Activated CD4-positive, alpha-beta T cell treated with anti-CD3 and anti-CD28 coated beads, Interleukin-2, amount 10 ng/mL, durations not matched to agents 7 days and 5 days (primary cell): ENCODE measurements at regions not wholly inside any gene's neighbourhood (a gene's known extent, or its start where the extent isn't known, plus 50 kb on each side); places are given as distances from the start of the nearest gene placed in this dataset.
"Not testable (repeated sequence)": the region's sequence is repeated elsewhere in the genome, so short reads cannot be mapped to it uniquely, and the experiment has no call there.

Experiments
- CTCF ChIA-PET: fragments of 350-600 bp; sonication (Branson Sonifier 250); formaldehyde crosslinking; loops from one replicate; lab custom pipeline; 2021; ENCODE audit warnings: antibody characterized with exemption; lab: Charles Lee
- POLR2A ChIA-PET: fragments of 350-600 bp; sonication (Branson Sonifier 250); formaldehyde crosslinking; loops from one replicate; lab custom pipeline; 2021; ENCODE audit warnings: antibody characterized with exemption; lab: Charles Lee
- DNase-seq: peaks from one replicate; pipeline ENCODE4 v3.0.0-alpha.2; 2020
- H3K27ac Mint-ChIP-seq: one replicate; pipeline ENCODE4 v1.8.0; 2021; ENCODE audit warnings: mild to moderate bottlenecking, moderate library complexity, mixed read lengths
- H3K27me3 Mint-ChIP-seq: one replicate; pipeline ENCODE4 v1.8.0; 2021; ENCODE audit warnings: mixed read lengths
- H3K36me3 Mint-ChIP-seq: one replicate; pipeline ENCODE4 v1.8.0; 2021; ENCODE audit warnings: low read depth, mixed read lengths
- H3K4me1 Mint-ChIP-seq: one replicate; pipeline ENCODE4 v1.8.0; 2021; ENCODE audit warnings: mixed read lengths
- H3K4me3 Mint-ChIP-seq: one replicate; pipeline ENCODE4 v1.8.0; 2021; ENCODE audit warnings: mild to moderate bottlenecking, moderate library complexity, mixed read lengths
- H3K9me3 Mint-ChIP-seq: one replicate; pipeline ENCODE4 v1.8.0; 2021; ENCODE audit warnings: mixed read lengths

DNA sequence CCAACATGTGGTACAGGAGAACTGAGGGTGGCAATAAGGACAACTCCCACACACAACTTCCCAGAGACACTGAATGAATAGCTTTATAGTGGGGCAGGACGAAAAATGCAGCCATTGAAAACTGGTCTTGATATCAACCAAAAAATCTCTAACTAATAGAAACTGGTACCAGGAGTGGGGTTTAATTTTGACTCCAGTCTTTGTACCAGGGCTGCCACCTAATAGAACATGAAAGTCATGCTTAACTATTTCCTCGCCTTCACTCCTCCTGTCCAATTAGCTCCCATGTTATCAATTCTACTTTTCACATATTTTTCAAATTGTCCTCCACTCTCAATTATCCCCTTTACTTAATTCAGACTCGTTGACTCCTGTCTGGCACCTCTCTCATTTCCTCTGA lies 192.0 kb upstream of the ERCC4 start:
- Mint-ChIP-seq H3K4me1 (no peaks in the 10 kb centered on the region), H3K36me3 (no peaks in the 10 kb centered on the region), H3K27me3 (no peaks in the 10 kb centered on the region), H3K9me3 (peaks cover 18% of the 10 kb centered on the region), H3K27ac (no peak overlapping the region), H3K4me3 (no peak overlapping the region)
- POLR2A ChIA-PET: no interaction called here
- no peak for DNase-seq
- CTCF ChIA-PET: interaction anchor here (1.2 kb wide), 1 partner anchor 39 kb away, joined by 4 read pairs; no protein-coding TSS in a partner anchor

- H3K27me3 Mint-ChIP-seq: no peaks in the 10 kb centered on the region
- H3K27ac Mint-ChIP-seq: no peak overlapping the region
- CTCF ChIA-PET: no interaction called here
Observed at GRCh38 chr16:13733561-13733960, 186.4 kb upstream of the ERCC4 start.

DNA sequence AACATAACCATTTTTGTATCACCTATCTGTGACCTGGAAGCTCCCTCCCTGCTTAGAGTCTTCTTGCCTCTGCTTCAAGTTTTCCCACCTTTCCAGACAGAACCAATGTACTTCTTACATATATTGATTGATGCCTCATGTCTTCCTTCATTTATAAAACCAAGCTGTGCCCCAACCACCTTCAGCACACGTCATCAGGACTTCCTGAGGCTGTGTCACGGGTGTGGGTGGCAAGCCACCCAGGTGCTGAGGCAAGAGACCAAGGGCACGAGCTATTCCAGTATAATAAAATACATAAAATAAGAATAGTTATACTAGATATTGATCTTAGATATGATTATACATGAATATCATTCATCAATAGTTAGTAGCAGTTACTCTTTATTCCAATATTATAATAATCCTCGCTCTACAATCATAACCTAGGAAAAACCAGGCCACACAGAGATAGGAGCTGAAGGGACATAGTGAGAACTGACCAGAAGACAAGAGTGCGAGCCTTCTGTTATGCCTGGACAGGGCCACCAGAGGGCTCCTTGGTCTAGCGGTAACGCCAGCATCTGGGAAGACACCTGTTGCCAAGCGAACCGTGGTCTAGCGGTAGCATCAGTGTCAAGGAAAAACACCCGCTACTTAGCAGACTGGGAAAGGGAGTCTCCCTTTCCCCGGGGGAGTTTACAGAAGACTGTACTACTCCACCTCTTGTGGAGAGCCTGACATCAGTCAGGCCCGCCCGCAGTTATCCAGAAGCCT lies 180.2 kb upstream of the ERCC4 start:
- DNase-seq, H3K9me3 Mint-ChIP-seq, H3K36me3 Mint-ChIP-seq, H3K27ac Mint-ChIP-seq, POLR2A ChIA-PET, H3K4me1 Mint-ChIP-seq, H3K27me3 Mint-ChIP-seq, H3K4me3 Mint-ChIP-seq, CTCF ChIA-PET: not testable (repeated sequence)

More at GRCh38 chr16:13733561-13733960, 186.4 kb upstream of the ERCC4 start:
- DNase-seq: no peak
- H3K9me3 Mint-ChIP-seq: peaks cover 6% of the 10 kb centered on the region
- no peak overlapping the region for H3K4me3 Mint-ChIP-seq
- POLR2A ChIA-PET: no interaction called here
- no peaks in the 10 kb centered on the region for H3K4me1 Mint-ChIP-seq
- no peaks in the 10 kb centered on the region for H3K36me3 Mint-ChIP-seq

DNA sequence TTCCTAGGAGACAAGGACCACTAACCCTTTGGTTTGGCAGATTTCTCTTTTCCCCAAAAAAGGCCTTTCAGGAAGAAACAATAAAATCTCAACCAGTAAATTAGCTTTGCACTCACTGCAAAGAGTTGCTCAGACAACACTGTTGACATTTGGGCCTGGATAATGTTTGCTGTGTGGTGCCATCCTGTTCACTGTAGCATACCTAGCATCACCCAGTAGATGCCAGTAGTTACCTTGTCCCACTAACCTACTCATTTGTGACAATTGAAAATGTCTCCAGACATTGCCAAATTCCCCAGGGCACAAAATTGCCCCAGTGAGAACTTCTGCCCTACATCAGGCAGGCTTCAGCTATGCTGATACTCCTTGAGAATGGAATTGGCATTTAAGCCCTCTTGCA lies 177.0 kb upstream of the ERCC4 start:
- H3K9me3 Mint-ChIP-seq: peaks cover 4% of the 10 kb centered on the region
- H3K27ac Mint-ChIP-seq: no peak overlapping the region
- no peak overlapping the region for H3K4me3 Mint-ChIP-seq
- H3K27me3 Mint-ChIP-seq: no peaks in the 10 kb centered on the region
- no peaks in the 10 kb centered on the region for H3K4me1 Mint-ChIP-seq
- no peak for DNase-seq
- H3K36me3 Mint-ChIP-seq: no peaks in the 10 kb centered on the region
- CTCF ChIA-PET: interaction anchor here (0.6 kb wide), 1 partner anchor 1289 kb away, joined by 3 read pairs; no protein-coding TSS in a partner anchor
- POLR2A ChIA-PET: no interaction called here

- Mint-ChIP-seq H3K9me3 (peaks cover 4% of the 10 kb centered on the region), H3K4me1 (no peaks in the 10 kb centered on the region), H3K27me3 (no peaks in the 10 kb centered on the region), H3K27ac (no peak overlapping the region), H3K4me3 (no peak overlapping the region), H3K36me3 (no peaks in the 10 kb centered on the region)
- DNase-seq: no peak
- CTCF ChIA-PET: no interaction called here
- POLR2A ChIA-PET: no interaction called here
Observed at GRCh38 chr16:13743571-13743970, 176.4 kb upstream of the ERCC4 start.

- H3K36me3 Mint-ChIP-seq: no peaks in the 10 kb centered on the region
- peaks cover 2% of the 10 kb centered on the region for H3K9me3 Mint-ChIP-seq
- CTCF ChIA-PET: no interaction called here
- DNase-seq: no peak
- POLR2A ChIA-PET: no interaction called here
- no peak overlapping the region for H3K27ac Mint-ChIP-seq
- no peak overlapping the region for H3K4me3 Mint-ChIP-seq
- no peaks in the 10 kb centered on the region for H3K4me1 Mint-ChIP-seq
- H3K27me3 Mint-ChIP-seq: no peaks in the 10 kb centered on the region
Observed at GRCh38 chr16:13756411-13757140, 163.4 kb upstream of the ERCC4 start.

- H3K9me3 Mint-ChIP-seq: no peaks in the 10 kb centered on the region
- DNase-seq: no peak
- H3K4me3 Mint-ChIP-seq: no peak overlapping the region
- no peak overlapping the region for H3K27ac Mint-ChIP-seq
- no peaks in the 10 kb centered on the region for H3K36me3 Mint-ChIP-seq
- ChIA-PET POLR2A (no interaction called here), CTCF (no interaction called here)
- H3K27me3 Mint-ChIP-seq: no peaks in the 10 kb centered on the region
- H3K4me1 Mint-ChIP-seq: no peaks in the 10 kb centered on the region
Observed at GRCh38 chr16:13766334-13766733, 153.6 kb upstream of the ERCC4 start.

- no peaks in the 10 kb centered on the region for H3K36me3 Mint-ChIP-seq
- CTCF ChIA-PET: interaction anchor here (0.6 kb wide), 1 partner anchor 39 kb away, joined by 4 read pairs; no protein-coding TSS in a partner anchor
- H3K4me1 Mint-ChIP-seq: no peaks in the 10 kb centered on the region
- no peak overlapping the region for H3K4me3 Mint-ChIP-seq
- POLR2A ChIA-PET: no interaction called here
- no peak overlapping the region for H3K27ac Mint-ChIP-seq
- no peaks in the 10 kb centered on the region for H3K9me3 Mint-ChIP-seq
- DNase-seq: no peak
- H3K27me3 Mint-ChIP-seq: no peaks in the 10 kb centered on the region
Observed at GRCh38 chr16:13767215-13767614, 152.7 kb upstream of the ERCC4 start.

DNA sequence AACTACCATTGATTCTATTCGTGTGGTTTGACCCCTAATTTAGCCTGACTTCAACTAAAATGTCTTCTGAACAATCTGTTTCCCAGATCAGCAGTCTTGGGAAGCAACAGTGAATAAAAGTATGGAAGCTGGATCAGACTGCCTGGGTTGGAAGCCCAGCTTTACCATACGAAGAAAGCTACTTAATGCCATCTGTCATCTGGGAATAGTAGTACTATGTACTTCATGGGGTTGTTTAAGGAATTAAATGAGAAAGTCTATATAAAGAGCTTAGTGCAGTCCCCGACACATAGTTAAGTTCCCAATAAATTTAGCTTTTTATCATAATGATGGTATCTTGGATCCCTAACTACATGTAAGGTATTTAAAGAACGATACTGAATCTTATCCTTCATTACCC lies 151.5 kb upstream of the ERCC4 start:
- Mint-ChIP-seq H3K4me3 (no peak overlapping the region), H3K27me3 (no peaks in the 10 kb centered on the region), H3K36me3 (no peaks in the 10 kb centered on the region), H3K27ac (no peak overlapping the region), H3K9me3 (no peaks in the 10 kb centered on the region), H3K4me1 (no peaks in the 10 kb centered on the region)
- POLR2A ChIA-PET: no interaction called here
- no peak for DNase-seq
- CTCF ChIA-PET: no interaction called here

DNA sequence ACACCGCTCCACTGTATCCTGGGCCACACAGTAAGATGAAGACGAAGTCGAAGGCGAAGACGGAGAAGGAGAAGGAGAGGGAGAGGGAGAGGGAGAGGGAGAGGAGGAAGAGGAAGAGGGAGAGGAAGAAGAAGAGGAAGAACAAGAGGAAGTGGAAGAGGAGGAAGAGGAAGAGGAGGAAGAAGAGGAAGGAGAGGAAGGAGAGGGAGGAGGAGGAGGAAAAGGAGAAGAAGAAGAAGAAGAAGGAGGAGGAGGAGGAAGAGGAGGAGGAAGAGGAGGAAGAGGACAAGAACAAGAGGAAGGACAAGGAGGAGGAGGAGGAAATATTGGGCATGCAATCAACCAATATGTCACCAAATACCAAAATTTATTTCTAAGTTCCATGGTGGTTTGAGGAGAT lies 149.5 kb upstream of the ERCC4 start:
- no peak overlapping the region for H3K27ac Mint-ChIP-seq
- H3K4me1 Mint-ChIP-seq: no peaks in the 10 kb centered on the region
- H3K9me3 Mint-ChIP-seq: peaks cover 2% of the 10 kb centered on the region
- H3K27me3 Mint-ChIP-seq: no peaks in the 10 kb centered on the region
- DNase-seq: no peak
- no peak overlapping the region for H3K4me3 Mint-ChIP-seq
- H3K36me3 Mint-ChIP-seq: no peaks in the 10 kb centered on the region
- CTCF ChIA-PET: no interaction called here
- POLR2A ChIA-PET: no interaction called here

GRCh38 chr16:13772782-13773181 lies 147.2 kb upstream of the ERCC4 start:
- Mint-ChIP-seq H3K4me3 (no peak overlapping the region), H3K36me3 (no peaks in the 10 kb centered on the region), H3K27ac (no peak overlapping the region), H3K4me1 (no peaks in the 10 kb centered on the region), H3K27me3 (no peaks in the 10 kb centered on the region), H3K9me3 (peaks cover 5% of the 10 kb centered on the region)
- ChIA-PET POLR2A (no interaction called here), CTCF (no interaction called here)
- DNase-seq: no peak

GRCh38 chr16:13779676-13780075 lies 140.3 kb upstream of the ERCC4 start:
- Mint-ChIP-seq H3K36me3 (no peaks in the 10 kb centered on the region), H3K9me3 (peaks cover 9% of the 10 kb centered on the region), H3K27me3 (no peaks in the 10 kb centered on the region), H3K27ac (no peak overlapping the region), H3K4me1 (no peaks in the 10 kb centered on the region), H3K4me3 (no peak overlapping the region)
- ChIA-PET POLR2A (no interaction called here), CTCF (no interaction called here)
- no peak for DNase-seq

- Mint-ChIP-seq H3K27ac (no peak overlapping the region), H3K9me3 (peaks cover 6% of the 10 kb centered on the region), H3K4me1 (no peaks in the 10 kb centered on the region), H3K27me3 (no peaks in the 10 kb centered on the region), H3K4me3 (no peak overlapping the region), H3K36me3 (no peaks in the 10 kb centered on the region)
- POLR2A ChIA-PET: no interaction called here
- CTCF ChIA-PET: no interaction called here
- DNase-seq: no peak
Observed at GRCh38 chr16:13780406-13781168, 139.4 kb upstream of the ERCC4 start.
